Right cardiac atrium (tissue), 5 donors: ENCODE measurements at regions not wholly inside any gene's neighbourhood (a gene's known extent, or its start where the extent isn't known, plus 50 kb on each side); places are given as distances from the start of the nearest gene placed in this dataset.

ENCODE experiments used
- ATAC-seq, 2 donors: fragments of 200-7000 bp; cut with Tn5 transposase; one replicate each; pipeline versions ENCODE4 v1.8.0 to v1.9.1; 2020; ENCODE audit warnings: moderate library complexity in 2 of 2, mild to moderate bottlenecking in 1 of 2
- DNase-seq, 3 donors: peaks; one replicate each; pipeline ENCODE4 v3.0.0-alpha.2; 2020
- H3K27ac ChIP-seq: one replicate; pipeline ENCODE4 v1.5.1; 2013; ENCODE audit warnings: mild to moderate bottlenecking, low read length, control low read depth, moderate library complexity
- H3K27me3 ChIP-seq: one replicate; pipeline ENCODE4 v1.6.1; 2013; ENCODE audit not compliant: control insufficient read depth, insufficient read depth
- H3K4me1 ChIP-seq: one replicate; pipeline ENCODE4 v1.6.1; 2013; ENCODE audit warnings: low read length; ENCODE audit not compliant: control insufficient read depth, insufficient read depth
- H3K4me3 ChIP-seq: one replicate; pipeline ENCODE4 v1.5.1; 2013; ENCODE audit warnings: low read length, control low read depth
- H3K9me3 ChIP-seq: one replicate; pipeline ENCODE4 v1.6.1; 2013; ENCODE audit warnings: low read length; ENCODE audit not compliant: control insufficient read depth
- whole genome bisulfite sequencing: extraction: QIAGEN DNeasy Blood & Tissue Kit; methylation state at CpG from one replicate; pipeline ENCODE4 v1.1.7; 2013; 5-methylcytosine and 5-hydroxymethylcytosine counted together
- intact Hi-C, 4 donors: fragments of 100-400 bp; cut with DNase I; formaldehyde crosslinking; loops; one replicate each; pipeline versions ENCODE4 v1.11.0 to v1.14.0; 2022 to 2023
- donor health status: healthy with polysubstance abuse.
- donor health status: DM: no; HTN: yes; CAD: no.
- donor health status: DM: no; HTN: no; CAD: no.
- donor health status: DM: no; HTN: yes; CAD: no; lungs with severe emphysema.
- donor health status: DM: yes; HTN: yes; CAD: no.

DNA sequence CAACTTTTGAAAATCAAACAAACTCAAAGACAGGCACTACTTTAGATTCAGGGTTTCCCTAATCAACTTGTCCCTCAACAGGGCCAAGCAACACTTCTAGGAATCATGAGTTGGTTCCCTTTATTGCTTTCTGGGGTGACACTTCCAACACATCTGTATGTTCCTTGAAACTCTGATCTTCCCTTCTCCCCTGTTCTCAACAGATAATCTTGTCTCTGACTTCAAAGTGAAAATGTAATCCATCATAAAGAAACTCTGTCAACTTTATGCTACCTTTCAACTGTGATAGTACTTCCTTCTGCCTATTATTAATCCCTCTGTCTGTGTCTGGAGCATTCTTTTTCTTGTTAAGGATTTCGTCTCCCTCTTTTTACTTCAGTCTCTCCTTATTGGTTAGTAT is 250.1 kb upstream of the MEF2C start:
- 93% methylated on average over 1 of the region's 1 CpG for WGBS
- H3K27ac ChIP-seq: no peak overlapping the region
- H3K9me3 ChIP-seq: no peaks in the 10 kb centered on the region
- no peaks in the 10 kb centered on the region for H3K4me1 ChIP-seq
- no peaks in the 10 kb centered on the region for H3K27me3 ChIP-seq
- ATAC-seq (no peak), DNase-seq (no peak)
- intact Hi-C loops: no loop called here
- no peak overlapping the region for H3K4me3 ChIP-seq

DNA sequence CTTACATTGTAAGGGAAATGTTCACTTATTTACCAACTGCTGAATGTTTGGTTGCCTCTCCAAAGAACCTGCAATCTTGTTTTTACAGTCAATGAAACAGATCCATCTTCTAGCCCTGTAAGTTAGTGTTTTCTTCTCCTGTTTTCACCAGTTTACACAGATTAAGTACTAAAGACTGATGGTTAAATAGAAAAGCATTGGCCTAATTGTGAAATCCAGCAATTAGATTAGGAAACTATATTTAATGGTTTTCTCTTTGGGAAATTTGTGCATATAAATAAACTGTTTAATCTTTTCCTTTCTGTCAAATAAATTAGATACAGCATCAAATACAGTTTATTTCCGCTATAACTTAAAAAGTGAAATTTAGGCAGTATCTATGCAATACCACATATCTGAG is 247.9 kb upstream of the MEF2C start:
- Histone ChIP-seq H3K27me3 (no peaks in the 10 kb centered on the region), H3K4me1 (no peaks in the 10 kb centered on the region), H3K9me3 (no peaks in the 10 kb centered on the region), H3K27ac (no peak overlapping the region), H3K4me3 (no peak overlapping the region)
- no peak for ATAC-seq
- intact Hi-C loops: no loop called here
- DNase-seq: no peak
- 99% methylated on average over 1 of the region's 1 CpG for WGBS

GRCh38 chr5:89129941-89130340 is 247.0 kb upstream of the MEF2C start:
- WGBS: 89% methylated on average over 1 of the region's 1 CpG
- intact Hi-C loops: no loop called here
- H3K9me3 ChIP-seq: no peaks in the 10 kb centered on the region
- DNase-seq: no peak
- no peak for ATAC-seq
- no peak overlapping the region for H3K27ac ChIP-seq
- H3K4me1 ChIP-seq: no peaks in the 10 kb centered on the region
- no peak overlapping the region for H3K4me3 ChIP-seq
- no peaks in the 10 kb centered on the region for H3K27me3 ChIP-seq

DNA sequence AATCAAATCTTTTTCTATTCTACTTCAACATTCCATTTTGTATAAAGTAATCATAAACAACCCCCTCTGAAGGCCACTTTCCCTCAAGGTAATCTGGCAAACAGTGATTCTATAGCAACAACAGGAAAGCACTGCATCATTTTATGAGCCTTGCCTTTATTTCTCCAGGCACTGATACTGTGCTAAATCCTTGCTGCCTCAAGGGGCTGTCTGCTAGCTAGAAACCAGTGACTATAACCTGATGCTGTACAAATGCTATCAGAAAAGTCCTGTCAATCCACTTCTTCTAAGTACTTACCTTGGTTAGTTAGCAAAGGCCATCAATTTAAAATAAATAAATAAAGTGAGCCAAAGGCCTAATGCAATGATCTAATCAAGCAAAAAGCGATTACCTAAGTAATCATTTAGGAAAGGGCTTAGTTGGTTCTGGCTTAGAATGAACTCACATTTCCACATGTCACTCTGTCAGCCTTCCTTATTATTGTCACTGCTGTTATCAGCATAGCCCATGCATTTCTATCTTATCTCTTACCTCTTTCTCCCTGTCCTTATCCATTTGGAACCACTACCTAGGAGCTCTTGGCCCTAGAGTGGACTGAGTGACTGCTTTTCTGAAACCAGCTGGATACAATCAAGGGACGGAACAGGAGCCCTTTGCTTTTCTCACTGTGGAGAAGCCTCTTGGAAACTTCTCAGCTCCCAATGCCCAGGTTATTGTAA is 246.1 kb upstream of the MEF2C start:
- intact Hi-C loops: no loop called here
- Histone ChIP-seq H3K4me1 (no peaks in the 10 kb centered on the region), H3K27me3 (no peaks in the 10 kb centered on the region), H3K9me3 (no peaks in the 10 kb centered on the region), H3K27ac (no peak overlapping the region), H3K4me3 (no peak overlapping the region)
- DNase-seq (no peak), ATAC-seq (no peak)
- WGBS: 75% methylated on average over 2 of the region's 2 CpGs

GRCh38 chr5:89128092-89128491 is 245.1 kb upstream of the MEF2C start:
- no peak for DNase-seq
- Histone ChIP-seq H3K4me3 (no peak overlapping the region), H3K27me3 (no peaks in the 10 kb centered on the region), H3K9me3 (no peaks in the 10 kb centered on the region), H3K4me1 (no peaks in the 10 kb centered on the region), H3K27ac (no peak overlapping the region)
- 56% methylated on average over 2 of the region's 2 CpGs for WGBS
- no peak for ATAC-seq
- intact Hi-C loops: no loop called here

DNA sequence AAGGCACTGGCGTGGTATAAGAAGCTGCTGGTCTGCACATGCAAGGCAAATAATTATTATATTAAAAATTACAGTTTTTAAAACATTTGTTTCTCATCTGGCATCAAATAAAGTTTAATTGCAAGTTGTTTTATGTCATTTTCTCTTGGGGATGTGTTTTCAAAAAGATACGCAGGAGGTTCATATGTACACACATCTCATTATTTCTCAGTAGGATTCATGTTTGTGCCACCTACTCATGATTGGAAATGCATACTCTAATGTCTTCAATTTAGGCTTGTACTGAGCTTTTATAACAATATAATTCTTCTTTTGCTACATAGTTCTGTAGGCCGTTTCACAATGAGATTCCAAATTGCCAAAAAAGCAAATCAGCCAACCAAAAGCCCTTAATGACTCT is 244.2 kb upstream of the MEF2C start:
- H3K4me3 ChIP-seq: no peak overlapping the region
- intact Hi-C loops: no loop called here
- no peak for ATAC-seq
- H3K27me3 ChIP-seq: no peaks in the 10 kb centered on the region
- no peaks in the 10 kb centered on the region for H3K9me3 ChIP-seq
- no peak overlapping the region for H3K27ac ChIP-seq
- DNase-seq: no peak
- WGBS: 89% methylated on average over 3 of the region's 3 CpGs
- no peaks in the 10 kb centered on the region for H3K4me1 ChIP-seq

GRCh38 chr5:89125372-89125771 is 242.4 kb upstream of the MEF2C start:
- intact Hi-C loops: no loop called here
- Histone ChIP-seq H3K4me3 (no peak overlapping the region), H3K27ac (no peak overlapping the region), H3K9me3 (no peaks in the 10 kb centered on the region), H3K27me3 (no peaks in the 10 kb centered on the region), H3K4me1 (no peaks in the 10 kb centered on the region)
- WGBS: 97% methylated on average over 2 of the region's 2 CpGs
- ATAC-seq (no peak), DNase-seq (no peak)

GRCh38 chr5:89123581-89123980 is 240.6 kb upstream of the MEF2C start:
- Histone ChIP-seq H3K4me3 (no peak overlapping the region), H3K27me3 (no peaks in the 10 kb centered on the region), H3K9me3 (no peaks in the 10 kb centered on the region), H3K4me1 (no peaks in the 10 kb centered on the region), H3K27ac (no peak overlapping the region)
- no peak for DNase-seq
- ATAC-seq: no peak
- intact Hi-C loops: no loop called here
- 76% methylated on average over 2 of the region's 2 CpGs for WGBS

GRCh38 chr5:89120719-89121118 is 237.7 kb upstream of the MEF2C start:
- no peaks in the 10 kb centered on the region for H3K4me1 ChIP-seq
- intact Hi-C loops: no loop called here
- no peak overlapping the region for H3K4me3 ChIP-seq
- no peaks in the 10 kb centered on the region for H3K9me3 ChIP-seq
- DNase-seq: peak in 1 of 3 donors; percentile 12
- no peak overlapping the region for H3K27ac ChIP-seq
- 84% methylated on average over 3 of the region's 3 CpGs for WGBS
- no peaks in the 10 kb centered on the region for H3K27me3 ChIP-seq
- peak; percentile 54 to 66 for ATAC-seq

DNA sequence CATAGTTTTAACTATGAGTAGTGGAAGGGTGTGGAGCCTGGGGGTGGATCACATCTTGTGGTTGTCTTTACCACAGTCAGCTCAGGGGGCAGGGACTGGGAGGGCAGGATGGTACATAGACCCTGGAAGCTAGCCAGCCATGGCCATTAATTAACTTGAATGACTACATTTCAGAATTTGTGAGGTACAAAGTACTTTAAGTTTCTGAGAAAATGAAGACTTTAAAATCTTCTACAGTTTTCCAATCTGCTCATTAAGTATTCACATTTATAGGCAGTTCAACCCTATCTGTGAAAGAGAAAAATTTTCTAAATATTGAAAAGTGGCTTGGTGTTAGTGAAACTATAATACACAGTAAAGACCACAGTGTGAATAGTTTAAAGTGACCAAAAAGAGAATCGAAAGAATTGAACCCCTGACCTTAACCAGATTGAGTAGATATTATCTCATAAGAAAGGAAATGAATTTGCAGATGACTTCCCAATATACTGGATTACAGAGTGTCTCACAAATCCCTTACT is 234.2 kb upstream of the MEF2C start:
- Histone ChIP-seq H3K4me1 (no peaks in the 10 kb centered on the region), H3K9me3 (no peaks in the 10 kb centered on the region), H3K27ac (no peak overlapping the region), H3K4me3 (no peak overlapping the region), H3K27me3 (no peaks in the 10 kb centered on the region)
- DNase-seq (no peak), ATAC-seq (no peak)
- WGBS: 60% methylated on average over 1 of the region's 1 CpG
- intact Hi-C loops: no loop called here

DNA sequence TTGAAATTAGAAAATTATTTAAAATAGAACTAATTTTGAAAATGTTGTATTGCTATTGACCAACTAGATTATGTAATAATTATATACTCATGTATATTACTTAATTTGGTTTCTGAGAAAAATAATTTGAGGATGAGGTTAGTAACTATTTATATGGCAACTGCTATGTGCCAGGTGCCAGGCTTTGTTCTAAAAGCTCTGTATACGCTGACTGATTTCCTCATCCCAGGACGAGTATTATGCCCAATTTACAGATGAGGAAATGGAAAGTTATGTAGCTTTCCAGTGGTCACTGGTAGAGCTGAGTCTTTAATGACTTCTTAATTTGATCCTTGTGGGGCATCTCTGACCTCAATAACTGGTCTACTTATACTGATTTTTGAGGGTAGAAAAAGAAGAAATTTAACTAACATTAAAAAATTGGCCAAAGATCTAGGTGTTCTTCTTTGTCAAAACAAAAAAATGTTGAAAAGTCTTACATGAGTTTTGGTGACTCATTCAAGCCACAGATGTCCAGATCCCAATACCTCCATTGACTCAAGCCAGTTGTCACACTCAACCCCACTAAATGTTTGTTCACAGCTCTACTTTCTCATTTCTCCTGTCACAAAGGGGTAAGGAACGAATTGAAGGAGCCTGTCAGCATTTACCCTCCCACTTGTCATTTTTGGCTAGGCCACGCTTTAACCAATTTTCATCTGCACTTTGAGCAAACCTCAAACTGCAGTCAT is 228.1 kb upstream of the MEF2C start:
- ATAC-seq: no peak
- H3K9me3 ChIP-seq: no peaks in the 10 kb centered on the region
- H3K4me1 ChIP-seq: no peaks in the 10 kb centered on the region
- 69% methylated on average over 4 of the region's 4 CpGs for WGBS
- H3K4me3 ChIP-seq: no peak overlapping the region
- intact Hi-C loops: no loop called here
- H3K27ac ChIP-seq: no peak overlapping the region
- DNase-seq: no peak
- no peaks in the 10 kb centered on the region for H3K27me3 ChIP-seq
